ENCODE measurements at regions not wholly inside any gene's neighbourhood (a gene's known extent, or its start where the extent isn't known, plus 50 kb on each side); places are given as distances from the start of the nearest gene placed in this dataset.

- ATAC-seq, result no peak
- TF ChIP-seq ZC3H10 (CRISPR knock-in tag; IDR thresholded peaks at IDR 0.05) (no peak), ZNF8 (CRISPR knock-in tag; IDR thresholded peaks at IDR 0.05) (no peak), RARB (CRISPR knock-in tag; IDR thresholded peaks at IDR 0.05) (no peak), POU6F1 (CRISPR knock-in tag; IDR thresholded peaks at IDR 0.05; ENCODE audit: borderline replicate concordance, low read depth) (no peak), ZNF70 (CRISPR knock-in tag; IDR thresholded peaks at IDR 0.05) (no peak), OSR1 (CRISPR knock-in tag; IDR thresholded peaks at IDR 0.05) (no peak), SNAI2 (CRISPR knock-in tag; IDR thresholded peaks at IDR 0.05) (no peak), TOX (CRISPR knock-in tag; IDR thresholded peaks at IDR 0.05; ENCODE audit: borderline replicate concordance) (no peak), ARNTL (CRISPR knock-in tag; IDR thresholded peaks at IDR 0.05; ENCODE audit: borderline replicate concordance, low read depth) (no peak), GLIS3 (CRISPR knock-in tag; IDR thresholded peaks at IDR 0.05) (no peak), ZNF565 (CRISPR knock-in tag; conservative IDR thresholded peaks at IDR 0.05; ENCODE audit: low read depth) (no peak), TCF4 (CRISPR knock-in tag; IDR thresholded peaks at IDR 0.05; ENCODE audit: borderline replicate concordance) (no peak), TSHZ2 (CRISPR knock-in tag; IDR thresholded peaks at IDR 0.05) (no peak)
These were observed 162.2 kb downstream of the TPH2 start for GRCh38 chr12:72100854-72101253.

GRCh38 chr12:72102150-72102549 lies 163.5 kb downstream of the TPH2 start:
- ATAC-seq, result no peak

More at GRCh38 chr12:72102150-72102549, 163.5 kb downstream of the TPH2 start:
- no peak for TF ChIP-seq ZNF565 (CRISPR knock-in tag; conservative IDR thresholded peaks at IDR 0.05; ENCODE audit: low read depth)
- no peak for TF ChIP-seq CSRNP3 (CRISPR knock-in tag; IDR thresholded peaks at IDR 0.05)
- no peak for TF ChIP-seq CREB5 (CRISPR knock-in tag; IDR thresholded peaks at IDR 0.05; ENCODE audit: low read depth)
- TF ChIP-seq PATZ1 (CRISPR knock-in tag; IDR thresholded peaks at IDR 0.05; ENCODE audit: borderline replicate concordance), result no peak
- no peak for TF ChIP-seq CSDC2 (CRISPR knock-in tag; IDR thresholded peaks at IDR 0.05)
- TF ChIP-seq POU6F1 (CRISPR knock-in tag; IDR thresholded peaks at IDR 0.05; ENCODE audit: borderline replicate concordance, low read depth), result no peak
- TF ChIP-seq ESRRG (CRISPR knock-in tag; IDR thresholded peaks at IDR 0.05), result no peak
- no peak for TF ChIP-seq ISL1 (CRISPR knock-in tag; IDR thresholded peaks at IDR 0.05)
- TF ChIP-seq ARNTL (CRISPR knock-in tag; IDR thresholded peaks at IDR 0.05; ENCODE audit: borderline replicate concordance, low read depth), result no peak
- TF ChIP-seq ZFP3 (CRISPR knock-in tag; IDR thresholded peaks at IDR 0.05), result no peak
- no peak for TF ChIP-seq ZNF8 (CRISPR knock-in tag; IDR thresholded peaks at IDR 0.05)
- TF ChIP-seq TSHZ2 (CRISPR knock-in tag; IDR thresholded peaks at IDR 0.05), result no peak
- no peak for TF ChIP-seq OSR1 (CRISPR knock-in tag; IDR thresholded peaks at IDR 0.05)
- TF ChIP-seq ZFP30 (CRISPR knock-in tag; IDR thresholded peaks at IDR 0.05), result no peak
